Stimulated activated CD4-positive, alpha-beta T cell treated with anti-CD3 and anti-CD28 coated beads, TNF-alpha, amount 100 ng/mL, for 24 hours (primary cell): ENCODE measurements at regions not wholly inside any gene's neighbourhood (a gene's known extent, or its start where the extent isn't known, plus 50 kb on each side); places are given as distances from the start of the nearest gene placed in this dataset.

Experiments
- DNase-seq, 3 experiments: peaks; one replicate each; pipeline ENCODE4 v3.0.0-alpha.2; 2020; ENCODE audit warnings: low read depth in 3 of 3

DNA sequence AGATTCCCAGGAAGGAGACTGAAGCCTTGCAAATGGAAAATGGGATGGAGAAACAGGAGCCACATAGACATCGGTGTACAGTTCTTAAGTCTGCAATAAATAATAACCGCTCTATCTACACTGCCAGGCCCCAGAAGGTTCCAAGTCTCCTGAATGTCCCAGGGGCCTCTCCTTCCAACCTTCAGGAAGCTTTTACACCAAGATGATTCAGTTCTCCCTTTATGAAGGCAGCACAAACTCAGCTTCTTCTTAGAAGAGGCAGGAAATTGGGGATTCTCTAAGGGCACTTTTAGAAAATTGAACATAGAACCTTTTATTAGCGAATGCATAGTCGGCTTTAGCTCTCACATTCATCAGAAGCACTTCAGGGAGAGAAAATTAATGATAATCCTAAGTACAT is 130.8 kb upstream of the LYZL1 start:
- DNase-seq: no peak

GRCh38 chr10:29160150-29160617 is 128.7 kb upstream of the LYZL1 start:
- no peak for DNase-seq

GRCh38 chr10:29163746-29164145 is 125.1 kb upstream of the LYZL1 start:
- DNase-seq: no peak

GRCh38 chr10:29166713-29167112 is 122.2 kb upstream of the LYZL1 start:
- DNase-seq: no peak

GRCh38 chr10:29169021-29169420 is 119.8 kb upstream of the LYZL1 start:
- DNase-seq: no peak

DNA sequence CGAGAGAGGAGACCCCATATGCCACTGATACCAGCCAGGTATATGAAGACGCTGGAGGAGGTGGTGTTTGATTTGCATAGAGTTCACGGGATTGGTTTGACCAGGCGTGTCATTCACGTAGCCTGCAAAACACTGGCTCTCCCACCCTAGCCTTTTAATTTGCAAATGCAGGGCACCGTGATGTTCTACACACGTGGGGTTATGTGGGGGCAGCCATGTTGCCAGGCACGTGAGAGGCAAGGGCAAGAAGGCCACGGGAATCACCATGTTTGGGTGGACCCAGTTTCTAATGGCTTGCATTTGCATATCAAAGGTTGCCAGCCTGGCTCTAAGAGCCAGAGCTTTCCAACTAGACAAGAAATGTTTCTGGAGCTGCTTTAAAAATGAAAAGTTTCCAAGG is 117.2 kb upstream of the LYZL1 start:
- DNase-seq: no peak

DNA sequence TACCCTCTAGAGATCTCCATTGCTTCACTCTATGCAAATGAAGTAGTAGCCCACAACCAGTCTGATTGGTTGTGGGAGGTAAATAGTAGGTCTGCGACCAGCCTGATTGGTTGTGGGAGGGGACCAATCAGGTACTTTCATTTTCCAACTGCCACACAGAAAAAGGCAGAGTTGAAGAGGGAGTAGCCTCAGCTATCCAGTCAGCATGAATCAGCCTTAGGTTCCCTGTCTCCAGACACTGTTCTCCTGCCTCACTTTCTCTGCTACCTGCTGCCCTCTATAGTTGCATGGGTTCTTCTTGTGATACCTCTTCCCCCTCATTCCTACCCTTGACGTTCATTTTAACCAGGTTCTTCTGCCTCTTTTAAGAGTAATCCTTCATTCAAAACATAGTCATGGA is 114.5 kb upstream of the LYZL1 start:
- no peak for DNase-seq

GRCh38 chr10:29176845-29177832 is 111.7 kb upstream of the LYZL1 start:
- DNase-seq: no peak

GRCh38 chr10:29181936-29182335 is 106.9 kb upstream of the LYZL1 start:
- no peak for DNase-seq

DNA sequence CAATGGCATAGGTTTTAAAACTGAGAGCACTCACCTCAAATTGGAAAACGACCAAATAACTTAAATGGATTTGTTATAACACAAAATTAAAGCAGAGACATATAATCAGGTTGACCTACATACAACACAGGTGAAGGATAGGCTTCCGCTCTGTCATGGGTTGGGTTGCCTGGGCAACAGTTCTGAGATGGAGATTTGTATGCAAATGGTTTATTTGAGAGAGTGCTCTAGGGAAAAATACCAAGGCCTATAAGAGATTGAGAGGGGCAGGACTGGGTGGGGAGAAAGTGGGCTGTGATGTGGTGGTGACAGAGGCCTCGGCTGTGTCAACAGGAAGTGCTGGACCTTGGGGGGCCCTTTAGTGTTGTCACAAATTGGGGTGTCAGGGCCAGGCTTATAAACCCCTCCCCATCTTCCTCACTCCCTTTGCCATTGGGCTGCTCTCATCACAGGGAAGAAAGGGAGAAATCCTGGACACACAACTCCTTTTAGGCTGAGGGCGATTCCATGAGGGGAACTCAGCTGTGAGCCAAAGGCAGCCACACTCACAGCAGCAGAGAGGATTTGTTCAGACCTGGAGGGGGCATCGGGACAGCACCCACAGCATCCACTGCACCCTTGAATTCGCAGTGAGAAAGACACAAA is 105.4 kb upstream of the LYZL1 start:
- no peak for DNase-seq

DNA sequence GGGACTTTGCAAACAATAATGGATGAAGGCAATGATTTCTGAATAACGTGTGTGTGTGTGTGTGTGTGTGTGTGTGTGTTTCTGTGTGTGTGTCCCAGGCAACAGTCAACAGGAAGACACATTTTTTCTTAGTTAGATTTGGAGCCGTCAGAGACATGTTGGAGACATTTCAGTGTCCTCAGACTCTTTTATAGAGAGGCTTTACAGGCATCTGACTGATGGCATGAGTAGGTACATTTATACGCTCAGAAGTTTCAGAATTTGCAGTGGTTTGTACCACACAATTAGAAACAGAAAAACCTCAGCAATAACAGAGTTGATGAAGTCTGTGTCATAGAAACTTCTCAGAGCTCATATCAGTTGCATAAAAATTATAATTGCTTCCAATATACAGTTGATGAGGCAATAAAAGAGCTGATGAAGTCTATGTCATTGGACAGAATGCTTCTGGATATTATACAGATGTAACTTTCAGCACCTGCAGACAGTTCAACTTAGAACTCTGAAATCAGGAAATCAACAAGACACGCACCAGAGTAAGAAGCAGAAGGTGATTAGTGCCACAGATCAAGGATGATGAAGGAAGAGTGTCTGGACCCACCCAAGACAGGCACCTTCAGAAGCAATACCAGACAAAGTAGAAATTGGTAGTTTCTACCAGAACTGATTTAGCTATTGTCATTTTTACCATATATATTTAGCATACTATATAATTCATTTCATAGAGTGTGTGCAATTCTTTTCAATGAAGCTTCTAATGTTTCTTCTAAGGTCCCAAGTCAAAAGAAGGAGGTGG is 104.5 kb upstream of the LYZL1 start:
- no peak for DNase-seq

- no peak for DNase-seq
Observed at GRCh38 chr10:29185050-29185449, 103.8 kb upstream of the LYZL1 start.

DNA sequence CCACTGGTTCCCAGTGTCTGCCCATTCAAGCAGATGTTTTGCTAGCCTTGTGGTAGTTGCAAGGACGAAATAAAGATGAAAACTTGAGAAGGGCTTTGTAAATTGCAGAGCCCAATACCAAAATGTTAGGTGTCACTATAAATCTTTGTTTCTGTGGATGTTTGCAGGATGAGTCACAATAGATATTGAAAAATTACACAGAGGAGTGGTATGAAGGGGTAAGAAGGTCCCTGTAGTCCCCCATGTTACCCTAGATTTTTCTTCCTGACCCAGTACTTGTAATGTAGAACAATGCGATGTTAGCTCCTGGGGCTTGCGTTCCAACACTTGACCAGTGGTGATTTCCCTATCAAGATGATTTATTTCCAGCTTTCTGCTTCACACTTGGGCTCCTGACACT is 102.6 kb upstream of the LYZL1 start:
- DNase-seq: no peak

DNA sequence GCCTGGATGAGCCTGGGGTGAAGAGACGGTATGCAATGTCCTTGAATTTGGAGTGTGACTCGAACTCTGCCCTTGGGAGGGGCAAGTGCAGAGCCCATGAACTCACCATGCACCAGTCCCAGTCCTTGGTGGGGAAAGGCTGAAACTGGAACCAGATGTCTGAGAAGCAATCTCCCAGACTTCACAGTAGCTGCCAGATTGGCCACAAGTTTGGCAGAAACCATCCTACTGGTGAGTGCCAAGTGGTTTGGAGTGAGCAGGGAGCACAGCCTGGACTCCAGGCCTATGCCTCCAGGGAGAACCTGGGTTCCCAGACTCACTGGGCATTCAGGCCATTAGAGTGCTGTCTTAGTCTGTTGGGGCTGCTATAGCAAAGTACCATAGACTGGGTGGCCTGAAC is 99.6 kb upstream of the LYZL1 start:
- no peak for DNase-seq

DNA sequence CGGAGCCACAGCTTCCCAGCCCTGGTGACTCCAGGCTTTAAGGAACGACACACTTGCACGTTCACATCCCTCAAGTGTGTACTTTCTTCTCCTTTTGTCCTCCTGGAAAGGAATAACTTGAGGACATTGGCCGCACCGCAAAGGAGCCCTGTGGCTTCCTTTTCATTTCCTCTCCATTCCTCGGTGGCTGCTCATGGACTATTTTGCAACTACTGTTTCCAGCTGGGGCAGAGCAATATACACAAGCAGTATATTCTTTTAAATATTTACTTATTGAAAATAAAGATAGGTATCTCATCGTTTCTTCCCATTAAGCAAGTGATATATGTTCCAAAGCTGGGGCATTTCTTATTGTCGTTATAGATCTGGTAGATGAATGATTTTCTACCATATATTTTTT is 97.2 kb upstream of the LYZL1 start:
- no peak for DNase-seq

GRCh38 chr10:29199339-29199738 is 89.5 kb upstream of the LYZL1 start:
- no peak for DNase-seq

GRCh38 chr10:29199941-29200679 is 88.8 kb upstream of the LYZL1 start:
- no peak for DNase-seq

- no peak for DNase-seq
Observed at GRCh38 chr10:29202386-29202940, 86.4 kb upstream of the LYZL1 start.

- no peak for DNase-seq
Observed at GRCh38 chr10:29203432-29203831, 85.4 kb upstream of the LYZL1 start.

DNA sequence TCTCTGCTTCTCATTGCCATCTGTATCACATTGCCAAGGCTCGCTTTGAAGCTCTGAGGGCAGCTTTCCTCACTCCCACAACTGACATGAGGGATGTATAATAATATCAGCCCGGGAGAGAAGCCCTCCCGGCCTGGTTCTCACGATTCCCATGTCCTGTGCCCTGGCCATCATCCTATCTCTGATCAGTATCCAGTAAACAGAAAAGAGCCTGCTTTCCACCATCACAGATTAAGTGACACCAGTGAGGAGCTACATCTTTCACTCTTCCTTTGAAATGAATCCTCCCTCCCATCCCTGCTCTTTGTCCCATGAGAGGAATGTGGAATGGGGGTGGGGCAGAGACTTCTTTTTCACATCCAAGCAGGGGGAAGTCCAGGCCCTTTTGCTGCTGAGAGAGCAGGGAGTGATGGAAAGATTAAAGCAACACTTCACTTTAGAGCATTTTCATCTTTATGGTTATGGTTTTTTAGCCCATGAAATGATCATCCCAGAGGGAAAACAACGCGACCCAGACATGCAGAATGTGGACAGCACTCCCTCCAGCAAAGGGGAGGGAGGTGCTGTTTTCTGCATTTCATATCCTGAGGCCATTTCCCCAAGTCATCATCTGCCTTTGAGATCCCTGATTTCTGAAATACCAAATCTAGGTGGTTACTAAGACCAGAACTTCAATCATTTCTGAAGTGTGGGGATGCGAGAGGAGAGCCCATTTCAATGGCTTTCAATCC is 84.6 kb upstream of the LYZL1 start:
- no peak for DNase-seq

DNA sequence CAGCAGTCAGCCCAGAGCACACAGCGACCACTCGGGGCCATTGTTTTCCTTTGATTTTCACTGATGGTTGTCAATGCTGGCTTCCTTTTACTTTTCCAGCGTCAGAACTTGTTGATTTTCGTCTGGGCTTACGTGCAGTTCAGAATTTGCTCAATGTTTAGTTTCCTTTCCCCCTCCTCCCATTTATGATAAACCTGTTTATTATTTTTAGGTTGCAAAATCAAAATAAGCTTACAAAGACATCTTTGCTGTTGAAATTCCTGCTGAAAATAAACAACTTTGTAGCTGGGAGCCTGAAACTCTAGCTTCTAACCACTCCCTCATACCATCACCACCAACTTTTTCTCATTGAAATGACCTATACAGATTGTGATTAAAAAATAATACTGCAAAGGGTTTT is 83.1 kb upstream of the LYZL1 start:
- DNase-seq: no peak
